ENCODE measurements at regions not wholly inside any gene's neighbourhood (a gene's known extent, or its start where the extent isn't known, plus 50 kb on each side); places are given as distances from the start of the nearest gene placed in this dataset.
"Not testable (repeated sequence)": the region's sequence is repeated elsewhere in the genome, so short reads cannot be mapped to it uniquely, and the experiment has no call there.

- no peak overlapping the region for H3K4me3 Mint-ChIP-seq
- H3K4me1 Mint-ChIP-seq: no peaks in the 10 kb centered on the region
- CTCF ChIA-PET: no interaction called here
- POLR2A ChIA-PET: no interaction called here
- DNase-seq: no peak
- TF ChIP-seq CTCF (IDR thresholded peaks at IDR 0.05): no peak
- no peak for ATAC-seq (ENCODE audit: low read depth)
- no peaks in the 10 kb centered on the region for H3K36me3 Mint-ChIP-seq (ENCODE audit: low read depth)
- intact Hi-C loops (cut with micrococcal nuclease): no loop called here
- H3K27me3 Mint-ChIP-seq: no peaks in the 10 kb centered on the region
- H3K9me3 Mint-ChIP-seq: no peaks in the 10 kb centered on the region
- H3K27ac Mint-ChIP-seq: no peak overlapping the region
Measured at GRCh38 chr2:36128359-36128758, 227.2 kb upstream of the CRIM1 start.

GRCh38 chr2:36125702-36126101, 229.9 kb upstream of the CRIM1 start:
- Mint-ChIP-seq H3K4me3 (no peak overlapping the region), H3K36me3 (ENCODE audit: low read depth) (no peaks in the 10 kb centered on the region), H3K27ac (no peak overlapping the region), H3K9me3 (peaks cover 4% of the 10 kb centered on the region), H3K4me1 (no peaks in the 10 kb centered on the region), H3K27me3 (no peaks in the 10 kb centered on the region)
- TF ChIP-seq CTCF (IDR thresholded peaks at IDR 0.05): no peak
- ATAC-seq (ENCODE audit: low read depth): no peak
- no peak for DNase-seq
- POLR2A ChIA-PET: no interaction called here
- CTCF ChIA-PET: no interaction called here
- intact Hi-C loops (cut with micrococcal nuclease): no loop called here

- H3K27ac Mint-ChIP-seq: no peak overlapping the region
- no peaks in the 10 kb centered on the region for H3K27me3 Mint-ChIP-seq
- ATAC-seq (ENCODE audit: low read depth): no peak
Measured at GRCh38 chr2:36123995-36124394, 231.6 kb upstream of the CRIM1 start.

GRCh38 chr2:36097022-36097421, 258.6 kb upstream of the CRIM1 start:
- Mint-ChIP-seq H3K9me3 (peaks cover 5% of the 10 kb centered on the region), H3K4me3 (no peak overlapping the region), H3K27me3 (no peaks in the 10 kb centered on the region), H3K4me1 (no peaks in the 10 kb centered on the region), H3K36me3 (ENCODE audit: low read depth) (no peaks in the 10 kb centered on the region), H3K27ac (no peak overlapping the region)
- no peak for TF ChIP-seq CTCF (IDR thresholded peaks at IDR 0.05)
- ATAC-seq (ENCODE audit: low read depth): no peak
- no peak for DNase-seq
- ChIA-PET POLR2A (no interaction called here), CTCF (no interaction called here)
- intact Hi-C loops (cut with micrococcal nuclease): no loop called here

More at GRCh38 chr2:36123995-36124394, 231.6 kb upstream of the CRIM1 start:
- Mint-ChIP-seq H3K9me3 (peaks cover 4% of the 10 kb centered on the region), H3K36me3 (ENCODE audit: low read depth) (no peaks in the 10 kb centered on the region), H3K4me1 (no peaks in the 10 kb centered on the region), H3K4me3 (no peak overlapping the region)
- no peak for TF ChIP-seq CTCF (IDR thresholded peaks at IDR 0.05)
- CTCF ChIA-PET: no interaction called here
- POLR2A ChIA-PET: no interaction called here
- intact Hi-C loops (cut with micrococcal nuclease): no loop called here
- no peak for DNase-seq

GRCh38 chr2:36091844-36092741, 263.5 kb upstream of the CRIM1 start:
- CTCF ChIA-PET; ATAC-seq (ENCODE audit: low read depth); H3K4me1 Mint-ChIP-seq; H3K27me3 Mint-ChIP-seq; H3K27ac Mint-ChIP-seq; intact Hi-C loops (cut with micrococcal nuclease); DNase-seq; H3K4me3 Mint-ChIP-seq; H3K36me3 Mint-ChIP-seq (ENCODE audit: low read depth); H3K9me3 Mint-ChIP-seq; POLR2A ChIA-PET: not testable (repeated sequence)

All from activated B cell treated with CpG ODN at 0.5 μM for 24 hours (primary cell).